Prostate gland (tissue), 2 donors: ENCODE measurements at regions not wholly inside any gene's neighbourhood (a gene's known extent, or its start where the extent isn't known, plus 50 kb on each side); places are given as distances from the start of the nearest gene placed in this dataset.

Experiments used
- POLR2A ChIP-seq: fragments of 450-650 bp; IDR thresholded peaks from one replicate; pipeline ENCODE4 v1.6.1; 2016; ENCODE audit warnings: antibody characterized with exemption, mild to moderate bottlenecking
- POLR2AphosphoS5 ChIP-seq: sonication (generic); formaldehyde crosslinking; IDR thresholded peaks from one replicate; pipeline ENCODE4 v1.6.1; 2017; ENCODE audit warnings: antibody characterized with exemption
- TF ChIP-seq, protein P1 (sequence below), 4 experiments: fragments of 200-600 bp in 2 of 4; fragments of 450-650 bp in 2 of 4; sonication (generic) in 2 of 4; IDR thresholded peaks; 1 replicate in 3 of 4; 2 replicates in 1 of 4; pipeline ENCODE4 v1.5.1; 2016 to 2019; ENCODE audit warnings: antibody characterized with exemption in 4 of 4, mild to moderate bottlenecking in 2 of 4, moderate library complexity in 2 of 4

DNA sequence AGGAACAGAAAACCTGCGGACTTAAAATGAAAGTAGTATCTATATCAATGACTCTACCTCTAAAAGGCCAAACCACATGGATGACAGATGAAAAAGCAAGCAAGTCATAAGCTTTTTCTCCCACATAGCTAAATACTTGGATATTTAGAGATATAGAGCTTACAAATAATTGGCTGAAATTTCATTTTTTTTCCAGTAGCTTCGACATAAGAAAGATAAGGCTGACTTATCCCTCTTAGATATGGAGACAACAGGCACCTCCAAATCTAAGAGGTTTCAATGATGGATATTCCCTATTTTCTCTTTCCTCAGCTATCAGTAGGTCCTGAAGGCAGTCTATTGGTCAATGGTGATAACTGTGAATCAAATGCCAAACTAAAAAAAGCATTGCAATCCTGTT lies 460.3 kb downstream of the MEIS1 start:
- TF ChIP-seq POLR2A (no peak), POLR2AphosphoS5 (no peak)
- TF ChIP-seq, protein P1, sequence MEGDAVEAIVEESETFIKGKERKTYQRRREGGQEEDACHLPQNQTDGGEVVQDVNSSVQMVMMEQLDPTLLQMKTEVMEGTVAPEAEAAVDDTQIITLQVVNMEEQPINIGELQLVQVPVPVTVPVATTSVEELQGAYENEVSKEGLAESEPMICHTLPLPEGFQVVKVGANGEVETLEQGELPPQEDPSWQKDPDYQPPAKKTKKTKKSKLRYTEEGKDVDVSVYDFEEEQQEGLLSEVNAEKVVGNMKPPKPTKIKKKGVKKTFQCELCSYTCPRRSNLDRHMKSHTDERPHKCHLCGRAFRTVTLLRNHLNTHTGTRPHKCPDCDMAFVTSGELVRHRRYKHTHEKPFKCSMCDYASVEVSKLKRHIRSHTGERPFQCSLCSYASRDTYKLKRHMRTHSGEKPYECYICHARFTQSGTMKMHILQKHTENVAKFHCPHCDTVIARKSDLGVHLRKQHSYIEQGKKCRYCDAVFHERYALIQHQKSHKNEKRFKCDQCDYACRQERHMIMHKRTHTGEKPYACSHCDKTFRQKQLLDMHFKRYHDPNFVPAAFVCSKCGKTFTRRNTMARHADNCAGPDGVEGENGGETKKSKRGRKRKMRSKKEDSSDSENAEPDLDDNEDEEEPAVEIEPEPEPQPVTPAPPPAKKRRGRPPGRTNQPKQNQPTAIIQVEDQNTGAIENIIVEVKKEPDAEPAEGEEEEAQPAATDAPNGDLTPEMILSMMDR (IDR thresholded peaks at IDR 0.05): no peak
